Brain microvascular endothelial cell (primary cell): ENCODE measurements at regions not wholly inside any gene's neighbourhood (a gene's known extent, or its start where the extent isn't known, plus 50 kb on each side); places are given as distances from the start of the nearest gene placed in this dataset.

Source experiments
- DNase-seq: peaks from one replicate; pipeline ENCODE4 v3.0.0-alpha.2; 2020
- H3K27ac ChIP-seq: fragments of 250-450 bp; sonication (Bioruptor Pico); 2 replicates; pipeline ENCODE4 v1.5.1; 2020; ENCODE audit warnings: mild to moderate bottlenecking, moderate library complexity
- H3K27me3 ChIP-seq: fragments of 250-450 bp; sonication (Bioruptor Pico); replicated peaks from 2 replicates; pipeline ENCODE4 v1.5.1; 2020; ENCODE audit warnings: mild to moderate bottlenecking
- H3K36me3 ChIP-seq: fragments of 250-450 bp; sonication (Bioruptor Pico); replicated peaks from 2 replicates; pipeline ENCODE4 v1.5.1; 2020; ENCODE audit warnings: mild to moderate bottlenecking
- H3K4me3 ChIP-seq: 2 replicates; pipeline ENCODE4 v1.5.1; 2011; ENCODE audit warnings: low read depth, mild to moderate bottlenecking, control low read depth, low read length, moderate library complexity
- in situ Hi-C: cut with HindIII; loops from 2 replicates; pipeline ENCODE4 v1.10.0; 2017; ENCODE audit warnings: low sequenced_read_pairs, low pct_ligation_motif_present
- TF ChIP-seq, protein P1 (sequence below): IDR thresholded peaks from 2 replicates; pipeline ENCODE4 v1.5.1; 2011; ENCODE audit warnings: low read depth, mild to moderate bottlenecking, moderate library complexity, low read length, control low read depth, inconsistent platforms; ENCODE audit errors: missing control alignments

DNA sequence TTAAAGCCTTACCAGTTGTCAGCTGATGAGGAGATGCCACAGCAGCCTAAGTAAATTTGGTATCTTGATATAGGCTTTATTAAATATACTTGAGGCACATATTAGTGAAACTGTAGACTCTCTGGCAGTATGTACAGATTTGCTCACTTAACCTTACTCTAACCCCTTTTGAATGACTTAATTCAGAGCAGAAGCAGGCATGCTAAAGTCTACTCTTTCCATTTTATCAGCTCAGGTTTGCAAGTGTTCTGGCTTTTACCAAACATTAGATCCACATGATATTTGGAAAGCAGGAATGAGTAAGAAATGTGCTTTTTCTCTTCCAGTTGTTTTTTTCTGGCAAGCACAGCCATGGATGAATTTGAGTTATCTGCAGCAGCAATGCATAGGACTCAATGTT, 541.0 kb upstream of the PCDH9 start:
- Histone ChIP-seq H3K27ac (no peak overlapping the region), H3K27me3 (no peaks in the 10 kb centered on the region), H3K36me3 (no peaks in the 10 kb centered on the region), H3K4me3 (no peak overlapping the region)
- DNase-seq = no peak
- TF ChIP-seq, protein P1, sequence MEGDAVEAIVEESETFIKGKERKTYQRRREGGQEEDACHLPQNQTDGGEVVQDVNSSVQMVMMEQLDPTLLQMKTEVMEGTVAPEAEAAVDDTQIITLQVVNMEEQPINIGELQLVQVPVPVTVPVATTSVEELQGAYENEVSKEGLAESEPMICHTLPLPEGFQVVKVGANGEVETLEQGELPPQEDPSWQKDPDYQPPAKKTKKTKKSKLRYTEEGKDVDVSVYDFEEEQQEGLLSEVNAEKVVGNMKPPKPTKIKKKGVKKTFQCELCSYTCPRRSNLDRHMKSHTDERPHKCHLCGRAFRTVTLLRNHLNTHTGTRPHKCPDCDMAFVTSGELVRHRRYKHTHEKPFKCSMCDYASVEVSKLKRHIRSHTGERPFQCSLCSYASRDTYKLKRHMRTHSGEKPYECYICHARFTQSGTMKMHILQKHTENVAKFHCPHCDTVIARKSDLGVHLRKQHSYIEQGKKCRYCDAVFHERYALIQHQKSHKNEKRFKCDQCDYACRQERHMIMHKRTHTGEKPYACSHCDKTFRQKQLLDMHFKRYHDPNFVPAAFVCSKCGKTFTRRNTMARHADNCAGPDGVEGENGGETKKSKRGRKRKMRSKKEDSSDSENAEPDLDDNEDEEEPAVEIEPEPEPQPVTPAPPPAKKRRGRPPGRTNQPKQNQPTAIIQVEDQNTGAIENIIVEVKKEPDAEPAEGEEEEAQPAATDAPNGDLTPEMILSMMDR = no peak
- in situ Hi-C loops = no loop called here

DNA sequence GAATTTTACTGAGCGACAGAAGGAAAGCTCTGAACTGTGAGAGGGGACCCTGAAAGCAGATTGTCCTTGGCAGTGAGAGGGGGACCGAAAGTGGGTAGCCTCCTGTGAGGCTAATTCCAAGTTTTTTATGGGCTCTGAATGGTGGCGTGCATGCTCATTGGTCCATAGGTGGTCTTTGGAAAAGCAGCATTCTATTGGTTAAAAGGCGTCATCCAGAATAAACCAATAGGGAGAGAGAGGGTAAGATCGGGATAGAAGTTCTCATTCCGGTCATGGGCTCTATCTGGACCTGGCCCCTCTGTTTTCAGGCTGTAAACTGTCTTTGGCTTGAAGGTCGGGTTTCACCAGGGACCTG, 539.8 kb upstream of the PCDH9 start:
- in situ Hi-C loops = no loop called here
- H3K27ac ChIP-seq = no peak overlapping the region
- H3K4me3 ChIP-seq = no peak overlapping the region
- H3K27me3 ChIP-seq = no peaks in the 10 kb centered on the region
- no peaks in the 10 kb centered on the region for H3K36me3 ChIP-seq
- DNase-seq = no peak
- TF ChIP-seq, protein P1 = no peak

DNA sequence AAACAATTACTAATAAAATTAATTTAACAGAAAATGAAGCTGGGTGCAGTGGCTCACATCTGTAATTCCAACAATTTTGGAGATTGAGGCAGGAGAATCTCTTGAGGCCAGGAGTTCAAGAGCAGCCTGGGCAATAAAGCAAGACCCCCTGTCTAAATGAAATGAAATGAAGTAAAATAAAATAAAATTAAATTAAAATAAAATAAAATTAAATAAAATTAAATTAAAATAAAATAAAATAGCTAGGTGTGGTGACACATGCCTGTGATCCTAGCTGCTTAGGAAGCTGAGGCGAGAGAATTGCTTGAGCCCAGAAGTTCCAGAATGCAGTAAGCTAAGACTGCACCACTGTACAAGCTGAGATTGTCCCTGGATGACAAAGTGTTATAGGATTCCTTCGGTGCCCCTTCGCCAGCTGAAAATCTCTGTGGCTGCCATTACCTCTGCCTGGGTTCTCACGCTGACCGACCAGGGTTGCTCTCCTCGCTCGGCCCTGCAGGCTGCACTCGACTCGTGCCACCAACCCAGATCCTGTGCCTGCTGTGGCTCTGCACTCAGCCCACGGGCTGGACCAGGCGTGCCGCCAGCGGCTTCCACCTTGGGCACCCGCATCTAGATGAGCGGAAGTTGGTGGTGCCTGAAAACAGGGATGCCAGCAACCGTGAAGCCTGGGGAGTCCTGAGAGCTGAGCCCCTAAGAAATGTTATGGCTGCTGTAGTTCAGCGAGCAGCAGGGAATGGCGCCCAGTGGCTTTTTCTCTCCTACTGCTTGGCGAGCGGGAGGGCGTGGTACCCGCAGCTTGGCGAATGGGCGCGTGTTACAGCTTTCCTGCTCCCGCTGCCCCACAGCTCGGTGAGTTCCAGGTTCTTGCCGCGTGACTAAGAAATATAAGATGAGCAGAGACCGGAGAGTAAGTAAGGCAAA, 539.2 kb upstream of the PCDH9 start:
- TF ChIP-seq, protein P1 = no peak
- Histone ChIP-seq H3K36me3 (no peaks in the 10 kb centered on the region), H3K27me3 (no peaks in the 10 kb centered on the region), H3K4me3 (no peak overlapping the region), H3K27ac (no peak overlapping the region)
- in situ Hi-C loops = no loop called here
- DNase-seq = no peak

DNA sequence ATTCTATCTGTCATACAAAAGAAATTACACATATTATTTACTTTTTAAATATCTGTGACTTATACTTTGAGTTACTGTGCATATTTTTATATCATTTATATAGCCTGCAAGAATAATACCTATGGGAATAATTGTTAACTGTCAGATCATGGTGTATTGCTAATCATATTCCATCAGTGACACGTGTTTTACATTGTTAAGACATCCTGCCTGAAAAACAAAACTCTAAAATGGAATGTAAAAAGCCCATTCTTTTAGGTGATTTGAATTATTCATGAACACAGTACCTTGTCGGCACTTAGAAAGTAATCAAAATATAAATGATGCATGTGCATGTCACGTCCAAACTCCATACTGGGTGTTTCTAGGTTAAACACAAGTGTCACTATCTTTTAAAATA, 533.8 kb upstream of the PCDH9 start:
- TF ChIP-seq, protein P1 = no peak
- Histone ChIP-seq H3K27ac (no peak overlapping the region), H3K36me3 (no peaks in the 10 kb centered on the region), H3K4me3 (no peak overlapping the region), H3K27me3 (no peaks in the 10 kb centered on the region)
- in situ Hi-C loops = no loop called here
- DNase-seq = no peak

DNA sequence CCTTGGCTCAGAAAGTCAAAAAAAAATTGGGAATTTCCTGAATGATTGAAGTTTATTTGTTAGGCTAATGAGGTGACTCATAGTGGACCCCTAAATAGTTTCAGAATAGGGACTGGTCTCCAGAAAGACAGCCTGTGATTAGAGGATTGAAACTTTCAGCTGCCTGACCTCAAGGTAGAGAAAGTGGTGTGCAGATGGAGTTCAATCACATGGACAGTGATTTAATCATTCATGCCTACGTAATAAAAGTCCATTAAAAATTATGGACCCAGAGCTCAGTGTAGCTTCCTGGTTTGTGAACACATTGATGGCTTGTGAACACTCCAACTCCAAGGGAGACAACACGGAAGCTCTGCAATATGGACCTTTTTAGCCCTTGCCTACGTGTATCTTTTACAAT, 533.2 kb upstream of the PCDH9 start:
- TF ChIP-seq, protein P1 = no peak
- in situ Hi-C loops = no loop called here

DNA sequence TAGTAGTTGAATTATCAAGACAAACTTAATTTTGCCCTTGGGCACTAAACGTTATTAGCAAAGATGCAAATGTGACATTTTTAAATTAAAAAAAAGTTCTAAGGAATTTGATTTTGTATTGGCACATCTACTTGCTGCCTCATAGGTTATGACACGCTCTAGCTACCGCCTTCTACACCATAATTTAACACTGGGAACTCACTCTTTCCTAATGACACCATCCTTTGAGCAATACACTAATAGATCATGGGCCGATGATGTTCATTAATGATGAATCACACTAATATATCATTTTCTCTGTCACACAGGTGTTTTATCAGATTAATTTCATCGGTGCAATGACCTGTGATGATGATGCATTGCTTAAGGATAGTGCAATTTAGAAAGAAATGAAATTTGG, 528.8 kb upstream of the PCDH9 start:
- in situ Hi-C loops = no loop called here
- no peaks in the 10 kb centered on the region for H3K27me3 ChIP-seq
- H3K27ac ChIP-seq = no peak overlapping the region
- H3K4me3 ChIP-seq = no peak overlapping the region
- TF ChIP-seq, protein P1 = no peak
- H3K36me3 ChIP-seq = no peaks in the 10 kb centered on the region
- DNase-seq = no peak

More for the DNA sequence above, 533.2 kb upstream of the PCDH9 start:
- Histone ChIP-seq H3K27ac (no peak overlapping the region), H3K4me3 (no peak overlapping the region), H3K27me3 (no peaks in the 10 kb centered on the region), H3K36me3 (no peaks in the 10 kb centered on the region)
- no peak for DNase-seq
